ENCODE measurements at regions not wholly inside any gene's neighbourhood (a gene's known extent, or its start where the extent isn't known, plus 50 kb on each side); places are given as distances from the start of the nearest gene placed in this dataset.

GRCh38 chr13:84616864-84617263, 734.6 kb upstream of the SLITRK1 start:
- ChIA-PET CTCF (no interaction called here), POLR2A (interaction anchor here (0.6 kb wide), 1 partner anchor 216 kb away, joined by 4 read pairs; no protein-coding TSS in a partner anchor)
- H3K27me3 Mint-ChIP-seq (ENCODE audit: low read depth) = no peaks in the 10 kb centered on the region
- TF ChIP-seq PRDM15 (CRISPR knock-in tag; IDR thresholded peaks at IDR 0.05) (no peak), KAT7 (CRISPR knock-in tag; IDR thresholded peaks at IDR 0.05; ENCODE audit: borderline replicate concordance) (no peak), GTF2I (CRISPR knock-in tag; conservative IDR thresholded peaks at IDR 0.05) (no peak), FOXP1 (CRISPR knock-in tag; IDR thresholded peaks at IDR 0.05; ENCODE audit: borderline replicate concordance) (no peak), NFE2L1 (CRISPR knock-in tag; IDR thresholded peaks at IDR 0.05) (no peak), CREB1 (CRISPR knock-in tag; IDR thresholded peaks at IDR 0.05) (no peak), RELA (CRISPR knock-in tag; IDR thresholded peaks at IDR 0.05; ENCODE audit: borderline replicate concordance) (no peak), E2F4 (CRISPR knock-in tag; IDR thresholded peaks at IDR 0.05; ENCODE audit: borderline replicate concordance, low read depth) (no peak), TP53 (CRISPR knock-in tag; IDR thresholded peaks at IDR 0.05) (no peak), ZNF317 (CRISPR knock-in tag; IDR thresholded peaks at IDR 0.05; ENCODE audit: borderline replicate concordance, low read depth) (no peak)
- DNase-seq (ENCODE audit: low spot score) = no peak
- H3K9me3 Mint-ChIP-seq = no peaks in the 10 kb centered on the region
- no peak overlapping the region for H3K4me3 Mint-ChIP-seq
- no peaks in the 10 kb centered on the region for H3K36me3 Mint-ChIP-seq
- no peak overlapping the region for H3K27ac Mint-ChIP-seq
- H3K4me1 Mint-ChIP-seq = no peaks in the 10 kb centered on the region
- ATAC-seq = no peak

- no peak overlapping the region for H3K4me3 Mint-ChIP-seq
- no peak overlapping the region for H3K27ac Mint-ChIP-seq
- H3K4me1 Mint-ChIP-seq = peaks cover 3% of the 10 kb centered on the region; the same call in 1 of the 2 replicates
- ATAC-seq (no peak), DNase-seq (ENCODE audit: low spot score) (no peak)
- H3K36me3 Mint-ChIP-seq = no peaks in the 10 kb centered on the region
- TF ChIP-seq ZNF138 (CRISPR knock-in tag; conservative IDR thresholded peaks at IDR 0.05) (no peak), OVOL2 (CRISPR knock-in tag; IDR thresholded peaks at IDR 0.05; ENCODE audit: borderline replicate concordance) (no peak), CREM (CRISPR knock-in tag; IDR thresholded peaks at IDR 0.05) (no peak), JAZF1 (CRISPR knock-in tag; IDR thresholded peaks at IDR 0.05) (no peak), ZNF121 (CRISPR knock-in tag; IDR thresholded peaks at IDR 0.05) (no peak), NFE2L1 (CRISPR knock-in tag; IDR thresholded peaks at IDR 0.05) (no peak), ATF1 (CRISPR knock-in tag; IDR thresholded peaks at IDR 0.05) (no peak), SMAD3 (CRISPR knock-in tag; IDR thresholded peaks at IDR 0.05; ENCODE audit: borderline replicate concordance) (no peak), TEAD4 (CRISPR knock-in tag; IDR thresholded peaks at IDR 0.05) (no peak), PREB (CRISPR knock-in tag; IDR thresholded peaks at IDR 0.05; ENCODE audit: borderline replicate concordance) (no peak), ZNF317 (CRISPR knock-in tag; IDR thresholded peaks at IDR 0.05; ENCODE audit: borderline replicate concordance, low read depth) (no peak), CTCF (IDR thresholded peaks at IDR 0.05) (no peak), ZSCAN18 (CRISPR knock-in tag; IDR thresholded peaks at IDR 0.05) (no peak), CREB1 (CRISPR knock-in tag; IDR thresholded peaks at IDR 0.05) (no peak), ZMAT4 (CRISPR knock-in tag; IDR thresholded peaks at IDR 0.05) (no peak), ZNF423 (CRISPR knock-in tag; IDR thresholded peaks at IDR 0.05) (no peak), IRF2 (CRISPR knock-in tag; IDR thresholded peaks at IDR 0.05; ENCODE audit: borderline replicate concordance, low read depth) (no peak), JUN (CRISPR knock-in tag; IDR thresholded peaks at IDR 0.05) (no peak)
- POLR2A ChIA-PET = no interaction called here
- H3K27me3 Mint-ChIP-seq (ENCODE audit: low read depth) = no peaks in the 10 kb centered on the region
- no peaks in the 10 kb centered on the region for H3K9me3 Mint-ChIP-seq
- CTCF ChIA-PET = interaction anchor here (0.6 kb wide), 1 partner anchor 135 kb away, joined by 4 read pairs; no protein-coding TSS in a partner anchor
Observed at GRCh38 chr13:84609716-84610115, 727.4 kb upstream of the SLITRK1 start.
